Type B pancreatic cell (in vitro differentiated cells): ENCODE measurements at regions not wholly inside any gene's neighbourhood (a gene's known extent, or its start where the extent isn't known, plus 50 kb on each side); places are given as distances from the start of the nearest gene placed in this dataset.

Experiments
- DNase-seq: peaks from one replicate; pipeline ENCODE4 v3.0.0; 2021; ENCODE audit warnings: mixed read lengths; ENCODE audit not compliant: unreplicated experiment; ENCODE audit errors: extremely low spot score
- H3K27ac Mint-ChIP-seq: 2 replicates; pipeline ENCODE4 v1.8.0; 2021; ENCODE audit warnings: mild to moderate bottlenecking, mixed read lengths
- H3K27me3 Mint-ChIP-seq: 2 replicates; pipeline ENCODE4 v1.8.0; 2021; ENCODE audit warnings: mixed read lengths
- H3K36me3 Mint-ChIP-seq: 2 replicates; pipeline ENCODE4 v1.8.0; 2021; ENCODE audit warnings: mixed read lengths
- H3K4me1 Mint-ChIP-seq: one replicate; pipeline ENCODE4 v1.8.0; 2021; ENCODE audit warnings: mixed read lengths; ENCODE audit not compliant: unreplicated experiment
- H3K4me3 Mint-ChIP-seq: 2 replicates; pipeline ENCODE4 v1.8.0; 2021; ENCODE audit warnings: mild to moderate bottlenecking, mixed read lengths
- H3K9me3 Mint-ChIP-seq: 2 replicates; pipeline ENCODE4 v1.8.0; 2021; ENCODE audit warnings: mixed read lengths
- CTCF ChIP-seq: fragments of 200-600 bp; sonication (generic); conservative IDR thresholded peaks from 2 replicates; pipeline ENCODE4 v1.5.0; 2021; ENCODE audit warnings: antibody characterized with exemption, mild to moderate bottlenecking

GRCh38 chr2:105150231-105150630, 91.3 kb upstream of the GPR45 start:
- Mint-ChIP-seq H3K27me3 (peaks cover 4% of the 10 kb centered on the region), H3K9me3 (no peaks in the 10 kb centered on the region), H3K4me1 (no peaks in the 10 kb centered on the region), H3K27ac (no peak overlapping the region), H3K36me3 (peaks cover 9% of the 10 kb centered on the region), H3K4me3 (no peak overlapping the region)
- no peak for DNase-seq
- no peak for TF ChIP-seq CTCF

DNA sequence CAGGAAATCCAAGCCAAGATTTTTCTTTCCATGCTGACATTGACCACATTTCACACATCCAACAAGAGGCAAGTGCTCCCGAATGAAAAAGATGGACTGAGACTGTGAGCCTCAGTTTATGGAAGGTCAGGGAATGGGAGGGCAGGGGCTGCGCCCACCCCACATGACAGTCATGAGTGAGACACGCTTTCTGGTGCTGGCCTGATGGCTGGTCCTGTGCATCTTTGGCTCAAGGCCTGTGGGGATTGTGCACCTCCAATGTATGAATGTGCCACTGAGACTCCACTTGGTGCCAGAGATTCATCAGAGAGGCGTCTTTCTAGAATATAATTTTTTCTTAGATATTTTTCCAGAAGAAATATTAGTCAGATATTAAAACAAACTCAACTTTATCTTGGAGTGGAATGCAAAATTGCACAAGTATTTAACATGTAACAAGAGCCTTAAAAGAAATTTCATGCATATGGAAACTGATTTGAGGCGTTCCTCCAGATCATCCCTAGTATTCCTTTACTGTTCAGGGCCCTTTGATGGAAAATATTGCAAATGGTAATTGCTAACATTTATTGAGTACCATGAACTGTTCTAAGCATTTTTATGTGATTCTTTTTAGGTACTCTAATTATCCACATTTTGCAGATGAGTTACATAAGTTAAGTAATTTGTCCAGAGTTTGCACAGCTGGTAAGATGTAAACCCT, 87.3 kb upstream of the GPR45 start:
- H3K4me1 Mint-ChIP-seq, result no peaks in the 10 kb centered on the region
- no peaks in the 10 kb centered on the region for H3K27me3 Mint-ChIP-seq
- H3K9me3 Mint-ChIP-seq, result peaks cover 6% of the 10 kb centered on the region
- no peaks in the 10 kb centered on the region for H3K36me3 Mint-ChIP-seq
- H3K4me3 Mint-ChIP-seq, result no peak overlapping the region
- no peak overlapping the region for H3K27ac Mint-ChIP-seq
- TF ChIP-seq CTCF, result no peak
- DNase-seq, result no peak

GRCh38 chr2:105156166-105156565, 85.4 kb upstream of the GPR45 start:
- Mint-ChIP-seq H3K27me3 (peaks cover 2% of the 10 kb centered on the region), H3K4me1 (no peaks in the 10 kb centered on the region), H3K27ac (no peak overlapping the region), H3K9me3 (peaks cover 6% of the 10 kb centered on the region), H3K36me3 (no peaks in the 10 kb centered on the region), H3K4me3 (no peak overlapping the region)
- no peak for DNase-seq
- TF ChIP-seq CTCF, result no peak

GRCh38 chr2:105158002-105158401, 83.5 kb upstream of the GPR45 start:
- no peak for DNase-seq
- Mint-ChIP-seq H3K27me3 (peaks cover 2% of the 10 kb centered on the region), H3K27ac (no peak overlapping the region), H3K4me1 (no peaks in the 10 kb centered on the region), H3K4me3 (no peak overlapping the region), H3K9me3 (peaks cover 6% of the 10 kb centered on the region), H3K36me3 (no peaks in the 10 kb centered on the region)
- no peak for TF ChIP-seq CTCF

- Mint-ChIP-seq H3K4me1 (peaks cover 15% of the 10 kb centered on the region), H3K27me3 (peaks cover 13% of the 10 kb centered on the region), H3K9me3 (no peaks in the 10 kb centered on the region), H3K4me3 (no peak overlapping the region), H3K36me3 (no peaks in the 10 kb centered on the region), H3K27ac (no peak overlapping the region)
- no peak for DNase-seq
- no peak for TF ChIP-seq CTCF
Measured at GRCh38 chr2:105166688-105167087, 74.9 kb upstream of the GPR45 start.

GRCh38 chr2:105168543-105168942, 73.0 kb upstream of the GPR45 start:
- Mint-ChIP-seq H3K4me1 (peaks cover 15% of the 10 kb centered on the region), H3K36me3 (peaks cover 5% of the 10 kb centered on the region), H3K27ac (no peak overlapping the region), H3K27me3 (peaks cover 18% of the 10 kb centered on the region), H3K9me3 (no peaks in the 10 kb centered on the region), H3K4me3 (no peak overlapping the region)
- no peak for DNase-seq
- TF ChIP-seq CTCF, result no peak
